IMR-90 (cell line): ENCODE measurements at regions not wholly inside any gene's neighbourhood (a gene's known extent, or its start where the extent isn't known, plus 50 kb on each side); places are given as distances from the start of the nearest gene placed in this dataset.
A peak's percentile ranks its signal among the peaks of the same experiment; 100 is the strongest.

Experiments used
- ATAC-seq: fragments of 200-7000 bp; cut with Tn5 transposase; 2 replicates; pipeline ENCODE4 v1.9.1; 2020; ENCODE audit warnings: low read depth, mild to moderate bottlenecking, moderate library complexity
- BruUV-seq: library from RNA; stranded (reverse); fragments of 400-500 nt; replicated peaks from 2 replicates; lab custom pipeline; 2021; lab: Mats Ljungman, UMichigan
- CTCF ChIA-PET: fragments of 300-600 bp; formaldehyde crosslinking; extraction: SDS; loops from one replicate; lab custom pipeline; 2021; ENCODE audit warnings: antibody characterized with exemption; lab: Yijun Ruan, JAX
- POLR2A ChIA-PET: fragments of 300-600 bp; sonication (Branson Sonifier 250); formaldehyde crosslinking; loops from one replicate; lab custom pipeline; 2022; ENCODE audit warnings: antibody characterized with exemption; ENCODE audit not compliant: unreplicated experiment; lab: Charles Lee
- DNase-seq: peaks from one replicate; pipeline ENCODE4 v3.0.0; 2013
- H2AFZ ChIP-seq: replicated peaks from 2 replicates; pipeline ENCODE3; 2013; ENCODE audit warnings: low read length, mild to moderate bottlenecking; ENCODE audit not compliant: poor library complexity
- H2AK5ac ChIP-seq: 2 replicates; pipeline ENCODE4 v1.6.1; 2013; ENCODE audit warnings: low read depth, low read length, inconsistent platforms
- H2AK9ac ChIP-seq: replicated peaks from 2 replicates; pipeline ENCODE3; 2013; ENCODE audit warnings: mild to moderate bottlenecking, low read depth, low read length, moderate library complexity; ENCODE audit not compliant: poor library complexity
- H2BK120ac ChIP-seq: 2 replicates; pipeline ENCODE4 v1.6.1; 2013; ENCODE audit warnings: low read depth, low read length, inconsistent platforms
- H2BK15ac ChIP-seq: 3 replicates; pipeline ENCODE4 v1.6.1; 2013; ENCODE audit warnings: low read depth, low read length, inconsistent platforms
- H2BK20ac ChIP-seq: 2 replicates; pipeline ENCODE4 v1.6.1; 2013; ENCODE audit warnings: low read depth, mild to moderate bottlenecking, inconsistent platforms, low read length, moderate library complexity
- H2BK5ac ChIP-seq: 2 replicates; pipeline ENCODE4 v1.6.1; 2013; ENCODE audit warnings: mild to moderate bottlenecking, low read depth, low read length, inconsistent platforms; ENCODE audit not compliant: poor library complexity, severe bottlenecking
- H3K14ac ChIP-seq: replicated peaks from 2 replicates; pipeline ENCODE4 v1.6.1; 2013; ENCODE audit warnings: low read depth, low read length, inconsistent platforms
- H3K18ac ChIP-seq: 2 replicates; pipeline ENCODE4 v1.6.1; 2013; ENCODE audit warnings: low read depth, low read length, control low read depth
- H3K23ac ChIP-seq: 2 replicates; pipeline ENCODE4 v1.6.1; 2013; ENCODE audit warnings: low read depth, low read length, inconsistent platforms
- H3K27ac ChIP-seq: 2 replicates; pipeline ENCODE4 v1.5.1; 2013; ENCODE audit warnings: mild to moderate bottlenecking, control low read depth, low read length; ENCODE audit not compliant: insufficient read depth
- H3K27me3 ChIP-seq: 2 replicates; pipeline ENCODE4 v1.6.1; 2013; ENCODE audit warnings: low read length; ENCODE audit not compliant: control insufficient read depth, insufficient read depth
- H3K36me3 ChIP-seq: 2 replicates; pipeline ENCODE4 v1.6.1; 2013; ENCODE audit warnings: low read length, mixed read lengths; ENCODE audit not compliant: control insufficient read depth, insufficient read depth
- H3K4ac ChIP-seq: 2 replicates; pipeline ENCODE4 v1.6.1; 2013; ENCODE audit warnings: low read depth, low read length, inconsistent platforms
- H3K4me1 ChIP-seq: 2 replicates; pipeline ENCODE4 v1.6.1; 2013; ENCODE audit warnings: low read length, mixed read lengths; ENCODE audit not compliant: control insufficient read depth, insufficient read depth
- H3K4me2 ChIP-seq: 2 replicates; pipeline ENCODE4 v1.6.1; 2013; ENCODE audit warnings: low read depth, mild to moderate bottlenecking, control low read depth, low read length, moderate library complexity
- H3K4me3 ChIP-seq: 2 replicates; pipeline ENCODE4 v1.5.1; 2013; ENCODE audit warnings: low read depth, mild to moderate bottlenecking, control low read depth, low read length, moderate library complexity; ENCODE audit not compliant: insufficient read depth
- H3K56ac ChIP-seq: 2 replicates; pipeline ENCODE4 v1.6.1; 2013; ENCODE audit warnings: low read length, inconsistent platforms; ENCODE audit not compliant: insufficient read depth; ENCODE audit errors: extremely low read depth
- H3K79me1 ChIP-seq, 2 experiments: 2 replicates each; pipeline ENCODE4 v1.6.1; 2013; ENCODE audit warnings: low read length in 2 of 2, inconsistent platforms in 1 of 2, low read depth in 1 of 2
- H3K9ac ChIP-seq: 2 replicates; pipeline ENCODE4 v1.6.1; 2013; ENCODE audit warnings: low read depth, low read length, control low read depth
- H3K9me1 ChIP-seq: 2 replicates; pipeline ENCODE4 v1.6.1; 2013; ENCODE audit warnings: low read length, inconsistent platforms; ENCODE audit not compliant: insufficient read depth
- H3K9me3 ChIP-seq: 2 replicates; pipeline ENCODE4 v1.6.1; 2013; ENCODE audit warnings: low read length; ENCODE audit not compliant: control insufficient read depth, insufficient read depth
- H4K20me1 ChIP-seq: 2 replicates; pipeline ENCODE4 v1.6.1; 2013; ENCODE audit warnings: low read length, inconsistent platforms; ENCODE audit not compliant: insufficient read depth
- H4K5ac ChIP-seq: 2 replicates; pipeline ENCODE4 v1.6.1; 2013; ENCODE audit warnings: mild to moderate bottlenecking, low read depth, low read length, control low read depth
- H4K8ac ChIP-seq, 2 experiments: 2 replicates each; pipeline ENCODE4 v1.6.1; 2013; ENCODE audit warnings: low read depth in 2 of 2, low read length in 2 of 2, control low read depth in 1 of 2, inconsistent platforms in 1 of 2
- H4K91ac ChIP-seq: 2 replicates; pipeline ENCODE4 v1.6.1; 2013; ENCODE audit warnings: low read depth, low read length, inconsistent platforms; ENCODE audit not compliant: insufficient read depth
- CEBPB ChIP-seq: IDR thresholded peaks from 2 replicates; pipeline ENCODE4 v1.6.1; 2012; ENCODE audit warnings: low read depth, low read length, improper control_type of control experiment
- CHD1 ChIP-seq: IDR thresholded peaks from 2 replicates; pipeline ENCODE4 v1.6.1; 2012; ENCODE audit warnings: low read depth, low read length, improper control_type of control experiment
- FOS ChIP-seq: fragments of 150-350 bp; IDR thresholded peaks from 2 replicates; pipeline ENCODE4 v1.6.1; 2016; ENCODE audit warnings: low read depth, low read length
- MAFK ChIP-seq: IDR thresholded peaks from 2 replicates; pipeline ENCODE4 v1.6.1; 2012; ENCODE audit warnings: low read depth, low read length, improper control_type of control experiment
- MAZ ChIP-seq: IDR thresholded peaks from 2 replicates; pipeline ENCODE4 v1.6.1; 2012; ENCODE audit warnings: low read depth, mild to moderate bottlenecking, low read length, improper control_type of control experiment, moderate library complexity, borderline replicate concordance
- MXI1 ChIP-seq: IDR thresholded peaks from 2 replicates; pipeline ENCODE4 v1.6.1; 2012; ENCODE audit warnings: low read depth, mild to moderate bottlenecking, low read length, moderate library complexity, borderline replicate concordance
- POLR2A ChIP-seq: IDR thresholded peaks from 2 replicates; pipeline ENCODE4 v1.6.1; 2012; ENCODE audit warnings: mild to moderate bottlenecking, low read depth, low read length
- RAD21 ChIP-seq: IDR thresholded peaks from 2 replicates; pipeline ENCODE4 v1.6.1; 2012; ENCODE audit warnings: low read length, improper control_type of control experiment
- RCOR1 ChIP-seq: IDR thresholded peaks from 2 replicates; pipeline ENCODE4 v1.6.1; 2012; ENCODE audit warnings: mild to moderate bottlenecking, low read length, improper control_type of control experiment; ENCODE audit not compliant: insufficient replicate concordance
- RFX5 ChIP-seq: IDR thresholded peaks from 2 replicates; pipeline ENCODE4 v1.8.0; 2012; ENCODE audit warnings: low read depth, mild to moderate bottlenecking, low read length, moderate library complexity
- SMC3 ChIP-seq: fragments of 150-350 bp; IDR thresholded peaks from 2 replicates; pipeline ENCODE4 v1.6.1; 2016; ENCODE audit warnings: low read depth, mild to moderate bottlenecking, antibody characterized with exemption, low read length, moderate library complexity
- WGBS, 2 experiments: methylation state at CpG; one replicate each; pipeline versions ENCODE4 v1.1.5 to v1.1.7; 2013; ENCODE audit warnings: missing lambda C conversion rate in 2 of 2; ENCODE audit not compliant: insufficient read length in 1 of 2; ENCODE audit errors: extremely low coverage in 2 of 2; 5-methylcytosine and 5-hydroxymethylcytosine counted together
- dilution Hi-C: fragments of 300-500 bp; cut with HindIII; formaldehyde crosslinking; loops from one replicate; pipeline ENCODE4 v1.14.3; 2018; ENCODE audit warnings: low sequenced_read_pairs; ENCODE audit not compliant: unreplicated experiment
- in situ Hi-C: fragments of 300-500 bp; cut with MboI; formaldehyde crosslinking; loops from 3 replicates; pipeline ENCODE4 v1.14.3; 2019; ENCODE audit warnings: low sequenced_read_pairs, inconsistent platforms, mixed read lengths
- intact Hi-C: fragments of 100-400 bp; cut with micrococcal nuclease; formaldehyde crosslinking; loops from 2 replicates; pipeline ENCODE4 v1.10.0; 2022
- TF ChIP-seq, protein P1 (sequence below): conservative IDR thresholded peaks from 2 replicates; pipeline ENCODE4 v1.5.1; 2012; ENCODE audit warnings: mild to moderate bottlenecking, low read depth, low read length, improper control_type of control experiment
- TF ChIP-seq, protein P2 (sequence below): fragments of 150-350 bp; IDR thresholded peaks from 2 replicates; pipeline ENCODE4 v1.6.1; 2017; ENCODE audit warnings: mild to moderate bottlenecking, antibody characterized with exemption, low read length, low read depth
- TF ChIP-seq, protein P3 (sequence below): fragments of 150-350 bp; IDR thresholded peaks from 2 replicates; pipeline ENCODE4 v1.6.1; 2016; ENCODE audit warnings: low read depth, mild to moderate bottlenecking, low read length, moderate library complexity, borderline replicate concordance

DNA sequence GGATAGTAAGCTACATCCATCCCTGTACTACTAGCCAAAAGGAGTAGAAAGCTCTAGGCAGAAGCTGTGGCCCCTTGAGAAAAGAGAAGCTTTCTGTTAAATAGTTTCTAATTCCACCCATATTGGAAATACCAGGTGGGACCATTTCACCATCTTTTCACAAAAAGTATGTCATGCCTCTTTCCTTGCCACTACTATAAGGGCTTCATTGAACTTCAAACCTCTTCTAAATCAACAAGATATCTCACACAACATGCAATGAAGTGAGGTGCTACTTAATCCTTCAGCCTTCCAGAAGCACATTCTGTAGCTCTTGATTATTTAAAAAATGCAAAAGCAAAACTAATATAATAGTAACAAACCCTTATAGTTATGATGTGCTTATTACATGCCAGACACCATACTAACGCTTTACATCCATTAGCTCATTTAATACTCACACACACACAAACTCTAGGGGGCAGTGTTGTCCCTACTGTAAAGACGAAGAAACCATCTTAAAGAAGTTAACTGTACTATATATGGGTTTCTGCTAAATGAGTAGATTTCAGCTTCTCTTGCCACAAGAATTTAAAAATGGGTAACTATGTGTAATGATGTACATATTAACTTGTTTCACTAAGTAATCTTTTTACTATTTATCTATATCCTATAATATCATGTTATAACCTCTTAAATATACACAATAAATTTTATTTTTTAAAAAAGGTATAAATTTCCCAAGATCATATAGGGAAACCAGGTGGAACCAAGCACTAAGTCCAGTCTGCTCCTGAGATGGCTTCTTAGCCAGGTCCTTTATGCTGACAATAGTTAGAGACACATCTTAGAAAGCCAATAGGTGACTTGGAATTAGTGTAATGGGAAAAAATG, 124.4 kb downstream of the RPS29 start:
- no CpG with 5 or more reads among the region's 2 CpGs for WGBS, 2 experiments
- Histone ChIP-seq H3K27me3 (no peaks in the 10 kb centered on the region; the same call in 1 of the 2 replicates), H3K9ac (no peak overlapping the region), H3K4ac (no peak overlapping the region), H4K20me1 (no peaks in the 10 kb centered on the region), H3K23ac (no peak overlapping the region), H3K4me3 (no peak overlapping the region), H3K14ac (no peak overlapping the region), H2BK20ac (no peak overlapping the region), H3K56ac (no peak overlapping the region), H3K27ac (no peak overlapping the region), H3K79me1 (no peaks in the 10 kb centered on the region), H3K36me3 (no peaks in the 10 kb centered on the region), H2AK5ac (no peak overlapping the region), H3K9me3 (no peaks in the 10 kb centered on the region), H3K4me1 (no peaks in the 10 kb centered on the region), H2AFZ (no peak overlapping the region), H2BK120ac (no peak overlapping the region), H2BK15ac (no peak overlapping the region), H4K91ac (no peak overlapping the region), H3K18ac (no peak overlapping the region), H3K9me1 (no peaks in the 10 kb centered on the region), H2BK5ac (no peak overlapping the region), H2AK9ac (no peak overlapping the region), H4K5ac (no peak overlapping the region), H4K8ac (no peak overlapping the region), H3K4me2 (no peak overlapping the region)
- intact Hi-C loops (loop anchor here (2.0 to 10.0 kb wide), 4 partner anchors 36 to 306 kb away; partner anchors contain the start of genes KLHDC2, MGAT2 and RPL36AL), dilution Hi-C loops (no loop called here), in situ Hi-C loops (loop anchor here (25.0 kb wide), 1 partner anchor 301 kb away; the partner anchor contains the start of gene KLHDC2)
- ChIA-PET POLR2A (no interaction called here), CTCF (interaction anchor here (0.8 to 3.1 kb wide), 15 partner anchors 9 to 117 kb away, joined by 3 to 18 read pairs (median 6); no protein-coding TSS in a partner anchor)
- ATAC-seq, result peak; percentile 96
- DNase-seq, result peak; percentile 81
- BruUV-seq, result no TSS peak
- TF ChIP-seq, protein P1, sequence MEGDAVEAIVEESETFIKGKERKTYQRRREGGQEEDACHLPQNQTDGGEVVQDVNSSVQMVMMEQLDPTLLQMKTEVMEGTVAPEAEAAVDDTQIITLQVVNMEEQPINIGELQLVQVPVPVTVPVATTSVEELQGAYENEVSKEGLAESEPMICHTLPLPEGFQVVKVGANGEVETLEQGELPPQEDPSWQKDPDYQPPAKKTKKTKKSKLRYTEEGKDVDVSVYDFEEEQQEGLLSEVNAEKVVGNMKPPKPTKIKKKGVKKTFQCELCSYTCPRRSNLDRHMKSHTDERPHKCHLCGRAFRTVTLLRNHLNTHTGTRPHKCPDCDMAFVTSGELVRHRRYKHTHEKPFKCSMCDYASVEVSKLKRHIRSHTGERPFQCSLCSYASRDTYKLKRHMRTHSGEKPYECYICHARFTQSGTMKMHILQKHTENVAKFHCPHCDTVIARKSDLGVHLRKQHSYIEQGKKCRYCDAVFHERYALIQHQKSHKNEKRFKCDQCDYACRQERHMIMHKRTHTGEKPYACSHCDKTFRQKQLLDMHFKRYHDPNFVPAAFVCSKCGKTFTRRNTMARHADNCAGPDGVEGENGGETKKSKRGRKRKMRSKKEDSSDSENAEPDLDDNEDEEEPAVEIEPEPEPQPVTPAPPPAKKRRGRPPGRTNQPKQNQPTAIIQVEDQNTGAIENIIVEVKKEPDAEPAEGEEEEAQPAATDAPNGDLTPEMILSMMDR, result peak; percentile 80
- TF ChIP-seq CEBPB (no peak), MAFK (no peak), RCOR1 (no peak), POLR2A (no peak), FOS (no peak), CHD1 (no peak), MAZ (no peak), SMC3 (peak; percentile 45), RFX5 (no peak), RAD21 (peak; percentile 68), MXI1 (no peak)
- TF ChIP-seq, protein P2, sequence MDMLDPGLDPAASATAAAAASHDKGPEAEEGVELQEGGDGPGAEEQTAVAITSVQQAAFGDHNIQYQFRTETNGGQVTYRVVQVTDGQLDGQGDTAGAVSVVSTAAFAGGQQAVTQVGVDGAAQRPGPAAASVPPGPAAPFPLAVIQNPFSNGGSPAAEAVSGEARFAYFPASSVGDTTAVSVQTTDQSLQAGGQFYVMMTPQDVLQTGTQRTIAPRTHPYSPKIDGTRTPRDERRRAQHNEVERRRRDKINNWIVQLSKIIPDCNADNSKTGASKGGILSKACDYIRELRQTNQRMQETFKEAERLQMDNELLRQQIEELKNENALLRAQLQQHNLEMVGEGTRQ, result no peak
- TF ChIP-seq, protein P3, sequence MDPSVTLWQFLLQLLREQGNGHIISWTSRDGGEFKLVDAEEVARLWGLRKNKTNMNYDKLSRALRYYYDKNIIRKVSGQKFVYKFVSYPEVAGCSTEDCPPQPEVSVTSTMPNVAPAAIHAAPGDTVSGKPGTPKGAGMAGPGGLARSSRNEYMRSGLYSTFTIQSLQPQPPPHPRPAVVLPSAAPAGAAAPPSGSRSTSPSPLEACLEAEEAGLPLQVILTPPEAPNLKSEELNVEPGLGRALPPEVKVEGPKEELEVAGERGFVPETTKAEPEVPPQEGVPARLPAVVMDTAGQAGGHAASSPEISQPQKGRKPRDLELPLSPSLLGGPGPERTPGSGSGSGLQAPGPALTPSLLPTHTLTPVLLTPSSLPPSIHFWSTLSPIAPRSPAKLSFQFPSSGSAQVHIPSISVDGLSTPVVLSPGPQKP, result no peak
